ENCODE measurements at regions not wholly inside any gene's neighbourhood (a gene's known extent, or its start where the extent isn't known, plus 50 kb on each side); places are given as distances from the start of the nearest gene placed in this dataset.

- H3K4me3 ChIP-seq (ENCODE audit: low read length): no peak overlapping the region
- H3K4me1 ChIP-seq (ENCODE audit: control insufficient read depth, insufficient read depth, low read length): no peaks in the 10 kb centered on the region
- no peaks in the 10 kb centered on the region for H3K36me3 ChIP-seq (ENCODE audit: control insufficient read depth, insufficient read depth, low read length)
- H3K27me3 ChIP-seq (ENCODE audit: control insufficient read depth, insufficient read depth, low read length): no peaks in the 10 kb centered on the region
- H3K9me3 ChIP-seq (ENCODE audit: control insufficient read depth, low read length): no peaks in the 10 kb centered on the region
- no peak overlapping the region for H3K9ac ChIP-seq (ENCODE audit: low read length)
Measured at GRCh38 chrY:7462657-7463056, 551.1 kb upstream of the AMELY start.

DNA sequence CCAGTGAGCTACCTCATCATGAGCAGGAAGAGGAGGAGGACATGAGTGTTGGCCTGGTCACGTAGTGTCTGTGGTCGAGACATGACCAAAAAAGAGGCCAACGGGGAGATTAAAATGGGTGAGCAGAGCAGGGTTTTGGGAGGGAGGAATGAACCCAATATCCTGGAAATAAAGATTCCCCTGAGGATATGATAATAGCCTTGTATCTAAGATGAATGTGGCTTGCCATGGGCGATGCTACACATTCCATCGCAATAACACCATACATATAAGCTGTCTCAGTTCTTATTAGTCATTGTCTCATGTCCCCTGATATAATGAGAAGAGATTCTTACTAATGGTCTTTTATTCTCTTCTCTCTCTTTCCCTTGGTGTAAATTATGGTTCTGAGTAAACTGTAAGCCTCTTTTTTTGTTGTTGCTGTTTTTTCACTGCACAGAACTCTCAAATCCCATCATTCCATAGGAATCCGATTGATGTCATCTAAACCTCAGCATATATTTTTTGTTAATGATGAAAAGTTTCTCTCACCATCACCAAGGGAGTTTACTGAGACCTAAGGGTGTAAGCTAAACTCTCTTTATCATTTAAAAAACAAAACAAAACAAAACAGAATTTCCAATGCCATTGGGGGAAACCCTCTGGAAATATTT, 550.4 kb upstream of the AMELY start:
- no peaks in the 10 kb centered on the region for H3K27me3 ChIP-seq (ENCODE audit: control insufficient read depth, insufficient read depth, low read length)
- no peaks in the 10 kb centered on the region for H3K4me1 ChIP-seq (ENCODE audit: control insufficient read depth, insufficient read depth, low read length)
- H3K9ac ChIP-seq (ENCODE audit: low read length): no peak overlapping the region
- H3K36me3 ChIP-seq (ENCODE audit: control insufficient read depth, insufficient read depth, low read length): no peaks in the 10 kb centered on the region
- no peak overlapping the region for H3K4me3 ChIP-seq (ENCODE audit: low read length)
- no peaks in the 10 kb centered on the region for H3K9me3 ChIP-seq (ENCODE audit: control insufficient read depth, low read length)

DNA sequence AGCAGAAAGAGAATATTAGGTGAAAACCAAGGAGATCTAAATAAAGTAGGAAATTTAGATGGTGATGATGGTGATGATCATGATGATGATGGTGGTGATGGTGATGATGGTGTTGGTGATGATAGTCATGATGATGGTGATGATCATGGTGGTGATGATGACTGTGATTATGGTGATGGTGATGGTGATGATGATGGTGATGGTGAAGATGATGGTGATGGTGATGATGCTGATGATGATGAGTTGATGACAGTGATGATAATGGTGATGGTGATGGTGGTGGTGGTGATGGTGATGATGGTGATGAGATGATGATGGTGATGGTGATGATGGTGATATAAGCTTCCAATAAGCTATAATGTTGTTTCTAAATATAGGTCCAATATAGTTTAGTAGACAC, 548.2 kb upstream of the AMELY start:
- H3K4me3 ChIP-seq (ENCODE audit: low read length): no peak overlapping the region
- no peak overlapping the region for H3K9ac ChIP-seq (ENCODE audit: low read length)
- no peaks in the 10 kb centered on the region for H3K4me1 ChIP-seq (ENCODE audit: control insufficient read depth, insufficient read depth, low read length)
- H3K27me3 ChIP-seq (ENCODE audit: control insufficient read depth, insufficient read depth, low read length): no peaks in the 10 kb centered on the region
- no peaks in the 10 kb centered on the region for H3K36me3 ChIP-seq (ENCODE audit: control insufficient read depth, insufficient read depth, low read length)
- no peaks in the 10 kb centered on the region for H3K9me3 ChIP-seq (ENCODE audit: control insufficient read depth, low read length)

GRCh38 chrY:7458301-7459078, 546.9 kb upstream of the AMELY start:
- H3K4me3 ChIP-seq (ENCODE audit: low read length): no peak overlapping the region
- H3K9ac ChIP-seq (ENCODE audit: low read length): no peak overlapping the region
- no peaks in the 10 kb centered on the region for H3K27me3 ChIP-seq (ENCODE audit: control insufficient read depth, insufficient read depth, low read length)
- H3K36me3 ChIP-seq (ENCODE audit: control insufficient read depth, insufficient read depth, low read length): no peaks in the 10 kb centered on the region
- no peaks in the 10 kb centered on the region for H3K4me1 ChIP-seq (ENCODE audit: control insufficient read depth, insufficient read depth, low read length)
- H3K9me3 ChIP-seq (ENCODE audit: control insufficient read depth, low read length): no peaks in the 10 kb centered on the region

DNA sequence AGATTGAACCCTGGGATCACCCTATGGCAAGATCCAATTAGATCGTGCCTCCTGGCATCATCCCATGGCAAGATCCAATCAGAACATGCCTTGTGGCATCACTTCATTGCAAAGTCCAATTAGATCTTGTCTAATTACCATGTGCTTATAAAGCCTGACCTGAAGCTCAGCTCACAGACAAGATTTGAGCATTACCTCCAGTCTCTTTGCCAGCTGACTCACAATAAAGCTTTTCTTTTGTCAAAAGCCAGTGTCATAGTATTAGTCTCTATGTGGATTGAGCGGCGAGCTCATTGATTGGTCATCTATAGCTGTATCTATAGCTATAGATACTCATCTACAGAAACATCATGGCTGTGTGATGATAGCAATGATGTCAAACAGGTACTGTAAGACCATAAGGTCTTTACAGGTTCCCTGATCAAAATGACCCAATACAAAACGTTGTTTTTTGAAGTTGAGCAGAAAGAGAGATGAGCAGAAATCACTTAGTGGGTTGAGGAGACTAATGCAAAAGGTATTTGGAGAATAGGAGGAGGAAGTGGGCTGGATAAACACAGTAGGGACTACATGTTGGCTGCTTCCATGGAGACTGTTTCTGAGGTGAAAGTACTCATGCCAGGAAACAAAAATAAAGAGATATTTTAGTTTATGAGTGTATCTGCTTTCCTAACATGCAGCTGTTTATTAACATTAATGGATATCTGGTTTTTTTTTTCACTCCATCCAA, 545.9 kb upstream of the AMELY start:
- Histone ChIP-seq H3K36me3 (ENCODE audit: control insufficient read depth, insufficient read depth, low read length) (no peaks in the 10 kb centered on the region), H3K4me3 (ENCODE audit: low read length) (no peak overlapping the region), H3K9me3 (ENCODE audit: control insufficient read depth, low read length) (no peaks in the 10 kb centered on the region), H3K27me3 (ENCODE audit: control insufficient read depth, insufficient read depth, low read length) (no peaks in the 10 kb centered on the region), H3K9ac (ENCODE audit: low read length) (no peak overlapping the region), H3K4me1 (ENCODE audit: control insufficient read depth, insufficient read depth, low read length) (no peaks in the 10 kb centered on the region)

DNA sequence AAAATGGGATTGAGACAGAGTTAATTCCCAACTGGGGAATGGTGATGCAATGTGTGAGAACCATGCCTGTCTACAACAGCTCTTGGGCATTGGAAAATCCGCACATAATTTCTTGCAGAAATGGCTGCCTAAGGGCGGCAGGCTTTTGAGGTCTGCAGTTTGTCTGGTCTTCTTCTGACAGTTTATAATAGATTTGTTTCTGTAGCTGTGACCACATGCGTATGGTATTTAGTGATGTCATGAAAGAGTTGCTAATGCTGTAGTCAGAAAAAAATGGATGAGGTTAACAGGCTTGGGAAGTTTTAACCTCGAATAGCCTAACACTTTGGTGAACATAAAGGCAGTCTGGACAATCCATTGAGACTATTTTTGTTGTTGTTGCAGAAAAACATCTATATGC, 544.1 kb upstream of the AMELY start:
- Histone ChIP-seq H3K27me3 (ENCODE audit: control insufficient read depth, insufficient read depth, low read length) (no peaks in the 10 kb centered on the region), H3K4me3 (ENCODE audit: low read length) (no peak overlapping the region), H3K9ac (ENCODE audit: low read length) (no peak overlapping the region), H3K36me3 (ENCODE audit: control insufficient read depth, insufficient read depth, low read length) (no peaks in the 10 kb centered on the region), H3K9me3 (ENCODE audit: control insufficient read depth, low read length) (no peaks in the 10 kb centered on the region), H3K4me1 (ENCODE audit: control insufficient read depth, insufficient read depth, low read length) (no peaks in the 10 kb centered on the region)

DNA sequence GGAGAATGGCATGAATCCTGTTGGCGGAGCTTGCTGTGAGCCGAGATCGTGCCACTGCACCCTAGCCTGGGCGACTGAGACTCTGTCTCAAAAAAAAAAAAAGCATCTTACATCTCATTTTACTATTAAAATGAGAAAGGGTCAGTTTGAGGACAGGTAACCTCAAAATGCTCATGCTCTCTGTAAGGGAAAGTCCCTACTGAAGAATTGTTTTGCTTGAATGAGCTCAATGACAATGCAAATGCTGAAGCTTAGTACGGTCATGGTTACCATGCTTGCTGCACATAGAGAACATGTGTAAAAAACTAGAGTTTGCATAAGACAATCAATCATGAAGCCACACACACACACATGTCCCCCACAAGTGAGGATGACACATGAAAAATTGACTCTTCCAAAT, 541.8 kb upstream of the AMELY start:
- Histone ChIP-seq H3K9ac (ENCODE audit: low read length) (no peak overlapping the region), H3K4me1 (ENCODE audit: control insufficient read depth, insufficient read depth, low read length) (no peaks in the 10 kb centered on the region), H3K9me3 (ENCODE audit: control insufficient read depth, low read length) (no peaks in the 10 kb centered on the region), H3K36me3 (ENCODE audit: control insufficient read depth, insufficient read depth, low read length) (no peaks in the 10 kb centered on the region), H3K27me3 (ENCODE audit: control insufficient read depth, insufficient read depth, low read length) (no peaks in the 10 kb centered on the region), H3K4me3 (ENCODE audit: low read length) (no peak overlapping the region)

- Histone ChIP-seq H3K36me3 (ENCODE audit: control insufficient read depth, insufficient read depth, low read length) (no peaks in the 10 kb centered on the region), H3K9ac (ENCODE audit: low read length) (no peak overlapping the region), H3K4me1 (ENCODE audit: control insufficient read depth, insufficient read depth, low read length) (no peaks in the 10 kb centered on the region), H3K9me3 (ENCODE audit: control insufficient read depth, low read length) (no peaks in the 10 kb centered on the region), H3K27me3 (ENCODE audit: control insufficient read depth, insufficient read depth, low read length) (no peaks in the 10 kb centered on the region), H3K4me3 (ENCODE audit: low read length) (no peak overlapping the region)
Measured at GRCh38 chrY:7452246-7452645, 540.7 kb upstream of the AMELY start.

- H3K27me3 ChIP-seq (ENCODE audit: control insufficient read depth, insufficient read depth, low read length): no peaks in the 10 kb centered on the region
- H3K9ac ChIP-seq (ENCODE audit: low read length): no peak overlapping the region
- no peaks in the 10 kb centered on the region for H3K9me3 ChIP-seq (ENCODE audit: control insufficient read depth, low read length)
- no peak overlapping the region for H3K4me3 ChIP-seq (ENCODE audit: low read length)
- no peaks in the 10 kb centered on the region for H3K4me1 ChIP-seq (ENCODE audit: control insufficient read depth, insufficient read depth, low read length)
- H3K36me3 ChIP-seq (ENCODE audit: control insufficient read depth, insufficient read depth, low read length): no peaks in the 10 kb centered on the region
Measured at GRCh38 chrY:7449860-7450259, 538.3 kb upstream of the AMELY start.

DNA sequence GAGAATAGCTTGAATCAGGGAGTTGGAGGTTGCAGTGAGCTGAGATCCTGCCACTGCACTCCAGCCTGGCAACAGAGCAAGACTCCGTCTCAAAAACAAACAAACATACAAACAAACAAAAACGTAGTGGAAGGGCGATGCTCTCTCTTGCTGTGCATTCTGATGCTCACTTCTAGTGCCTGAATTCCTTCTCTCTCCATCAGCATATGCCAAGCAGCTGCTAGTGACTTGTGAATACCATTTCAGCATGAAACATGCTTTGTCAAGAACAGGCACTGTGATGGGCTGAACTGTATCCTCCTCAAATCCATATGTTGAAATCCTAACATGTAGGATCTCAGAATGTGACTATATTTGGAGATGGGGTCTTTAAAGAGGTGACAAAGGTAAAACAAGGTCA, 537.1 kb upstream of the AMELY start:
- H3K4me1 ChIP-seq (ENCODE audit: control insufficient read depth, insufficient read depth, low read length): no peaks in the 10 kb centered on the region
- no peak overlapping the region for H3K4me3 ChIP-seq (ENCODE audit: low read length)
- no peaks in the 10 kb centered on the region for H3K36me3 ChIP-seq (ENCODE audit: control insufficient read depth, insufficient read depth, low read length)
- H3K27me3 ChIP-seq (ENCODE audit: control insufficient read depth, insufficient read depth, low read length): no peaks in the 10 kb centered on the region
- H3K9ac ChIP-seq (ENCODE audit: low read length): no peak overlapping the region
- H3K9me3 ChIP-seq (ENCODE audit: control insufficient read depth, low read length): no peaks in the 10 kb centered on the region

GRCh38 chrY:7447881-7448516, 536.4 kb upstream of the AMELY start:
- no peak overlapping the region for H3K4me3 ChIP-seq (ENCODE audit: low read length)
- no peak overlapping the region for H3K9ac ChIP-seq (ENCODE audit: low read length)
- no peaks in the 10 kb centered on the region for H3K4me1 ChIP-seq (ENCODE audit: control insufficient read depth, insufficient read depth, low read length)
- H3K36me3 ChIP-seq (ENCODE audit: control insufficient read depth, insufficient read depth, low read length): no peaks in the 10 kb centered on the region
- no peaks in the 10 kb centered on the region for H3K27me3 ChIP-seq (ENCODE audit: control insufficient read depth, insufficient read depth, low read length)
- no peaks in the 10 kb centered on the region for H3K9me3 ChIP-seq (ENCODE audit: control insufficient read depth, low read length)

GRCh38 chrY:7444141-7444540, 532.6 kb upstream of the AMELY start:
- Histone ChIP-seq H3K27me3 (ENCODE audit: control insufficient read depth, insufficient read depth, low read length) (no peaks in the 10 kb centered on the region), H3K9ac (ENCODE audit: low read length) (no peak overlapping the region), H3K4me3 (ENCODE audit: low read length) (no peak overlapping the region), H3K4me1 (ENCODE audit: control insufficient read depth, insufficient read depth, low read length) (no peaks in the 10 kb centered on the region), H3K9me3 (ENCODE audit: control insufficient read depth, low read length) (no peaks in the 10 kb centered on the region), H3K36me3 (ENCODE audit: control insufficient read depth, insufficient read depth, low read length) (no peaks in the 10 kb centered on the region)

Measured in mucosa of stomach (tissue), 1 donor.